Endodermal cell (in vitro differentiated cells): ENCODE measurements at regions not wholly inside any gene's neighbourhood (a gene's known extent, or its start where the extent isn't known, plus 50 kb on each side); places are given as distances from the start of the nearest gene placed in this dataset.

Source experiments
- DNase-seq: peaks from one replicate; pipeline ENCODE4 v3.0.0-alpha.2; 2017
- H3K27ac ChIP-seq: 2 replicates; pipeline ENCODE4 v1.5.1; 2013; ENCODE audit warnings: mild to moderate bottlenecking, low read depth, low read length, moderate library complexity
- H3K27me3 ChIP-seq: 2 replicates; pipeline ENCODE4 v1.6.1; 2013; ENCODE audit warnings: mild to moderate bottlenecking, low read length, moderate library complexity; ENCODE audit not compliant: insufficient read depth, control insufficient read depth, poor library complexity, severe bottlenecking
- H3K36me3 ChIP-seq: 2 replicates; pipeline ENCODE4 v1.7.0; 2013; ENCODE audit warnings: mild to moderate bottlenecking, low read length, moderate library complexity; ENCODE audit not compliant: control insufficient read depth, insufficient read depth
- H3K4me1 ChIP-seq: one replicate; pipeline ENCODE4 v1.7.0; 2013; ENCODE audit warnings: low read length; ENCODE audit not compliant: control insufficient read depth, insufficient read depth
- H3K4me3 ChIP-seq: 2 replicates; pipeline ENCODE4 v1.5.1; 2013; ENCODE audit warnings: mild to moderate bottlenecking, low read length, moderate library complexity
- H3K9ac ChIP-seq: 2 replicates; pipeline ENCODE4 v1.6.1; 2013; ENCODE audit warnings: mild to moderate bottlenecking, low read length, moderate library complexity; ENCODE audit not compliant: poor library complexity, severe bottlenecking; ENCODE audit errors: extremely low read depth
- H3K9me3 ChIP-seq: 2 replicates; pipeline ENCODE4 v1.6.1; 2013; ENCODE audit warnings: mild to moderate bottlenecking, low read length, moderate library complexity; ENCODE audit not compliant: control insufficient read depth
- H3K27ac Mint-ChIP-seq: 2 replicates; pipeline ENCODE4 v1.8.0; 2020; ENCODE audit warnings: mixed read lengths
- H3K27me3 Mint-ChIP-seq: 2 replicates; pipeline ENCODE4 v1.8.0; 2021; ENCODE audit warnings: mild to moderate bottlenecking, mixed read lengths; ENCODE audit not compliant: insufficient read depth
- H3K36me3 Mint-ChIP-seq: 2 replicates; pipeline ENCODE4 v1.8.0; 2020; ENCODE audit warnings: low read depth, mixed read lengths
- H3K4me1 Mint-ChIP-seq: 2 replicates; pipeline ENCODE4 v1.8.0; 2020; ENCODE audit warnings: mixed read lengths
- H3K4me3 Mint-ChIP-seq: 2 replicates; pipeline ENCODE4 v1.8.0; 2020; ENCODE audit warnings: mild to moderate bottlenecking, moderate library complexity, mixed read lengths
- H3K9me3 Mint-ChIP-seq: 2 replicates; pipeline ENCODE4 v1.8.0; 2020; ENCODE audit warnings: mild to moderate bottlenecking, mixed read lengths
- CTCF ChIP-seq: fragments of 200-600 bp; sonication (generic); conservative IDR thresholded peaks from 2 replicates; pipeline ENCODE4 v1.5.0; 2021; ENCODE audit warnings: antibody characterized with exemption, mild to moderate bottlenecking
- WGBS, 2 experiments: methylation state at CpG; one replicate each; pipeline versions ENCODE4 v1.1.5 to v1.1.7; 2013; ENCODE audit warnings: missing lambda C conversion rate in 2 of 2, mixed read lengths in 1 of 2; ENCODE audit not compliant: insufficient coverage in 1 of 2, insufficient read length in 1 of 2; 5-methylcytosine and 5-hydroxymethylcytosine counted together

GRCh38 chr2:145190031-145190703 lies 670.2 kb upstream of the ZEB2 start:
- DNase-seq = no peak
- no peak overlapping the region for H3K4me3 Mint-ChIP-seq
- H3K27ac Mint-ChIP-seq = no peak overlapping the region
- no peaks in the 10 kb centered on the region for H3K9me3 Mint-ChIP-seq
- H3K27ac ChIP-seq = no peak overlapping the region
- no peaks in the 10 kb centered on the region for H3K27me3 ChIP-seq
- no peaks in the 10 kb centered on the region for H3K36me3 Mint-ChIP-seq
- 86 to 88% methylated on average over 6 to 7 of the region's 7 CpGs for WGBS, 2 experiments
- peaks cover 11% of the 10 kb centered on the region for H3K4me1 Mint-ChIP-seq
- H3K27me3 Mint-ChIP-seq = no peaks in the 10 kb centered on the region
- no peaks in the 10 kb centered on the region for H3K9me3 ChIP-seq
- no peak overlapping the region for H3K4me3 ChIP-seq
- no peak for TF ChIP-seq CTCF
- no peaks in the 10 kb centered on the region for H3K4me1 ChIP-seq
- H3K9ac ChIP-seq = no peak overlapping the region
- H3K36me3 ChIP-seq = no peaks in the 10 kb centered on the region

DNA sequence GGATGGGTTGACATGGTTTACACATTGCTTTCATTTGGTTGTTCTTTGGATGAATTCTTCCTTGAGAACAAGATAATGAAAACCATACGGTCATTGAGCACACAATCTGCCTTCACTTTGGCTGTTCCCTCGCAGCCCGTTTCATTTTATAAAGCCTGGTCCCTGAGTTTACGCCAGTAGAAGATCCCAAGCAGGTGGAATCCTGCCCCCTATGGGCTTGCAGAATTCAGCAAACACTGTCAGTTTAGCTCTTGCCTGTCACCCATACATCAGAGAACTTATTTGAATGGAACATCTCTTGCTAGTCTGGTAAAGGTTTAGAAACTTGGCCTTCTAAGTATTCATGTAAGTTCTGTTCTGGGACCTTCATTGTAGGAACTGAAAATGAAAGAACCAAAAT lies 666.4 kb upstream of the ZEB2 start:
- DNase-seq = peak; percentile 76
- Histone ChIP-seq H3K9ac (no peak overlapping the region), H3K9me3 (no peaks in the 10 kb centered on the region), H3K27me3 (no peaks in the 10 kb centered on the region), H3K27ac (no peak overlapping the region), H3K36me3 (no peaks in the 10 kb centered on the region), H3K4me3 (no peak overlapping the region), H3K4me1 (no peaks in the 10 kb centered on the region)
- TF ChIP-seq CTCF = peak; percentile 85
- Mint-ChIP-seq H3K27ac (no peak overlapping the region), H3K36me3 (no peaks in the 10 kb centered on the region), H3K4me3 (no peak overlapping the region), H3K4me1 (peaks cover 7% of the 10 kb centered on the region), H3K27me3 (no peaks in the 10 kb centered on the region), H3K9me3 (no peaks in the 10 kb centered on the region)
- 66% methylated on average over 4 of the region's 4 CpGs; no CpG with 5 or more reads in 1 of the 2 experiments for WGBS, 2 experiments

GRCh38 chr2:145185696-145186095 lies 665.8 kb upstream of the ZEB2 start:
- TF ChIP-seq CTCF = no peak
- no peak overlapping the region for H3K27ac Mint-ChIP-seq
- no peak overlapping the region for H3K27ac ChIP-seq
- H3K4me3 Mint-ChIP-seq = no peak overlapping the region
- H3K9ac ChIP-seq = no peak overlapping the region
- H3K27me3 Mint-ChIP-seq = no peaks in the 10 kb centered on the region
- H3K27me3 ChIP-seq = no peaks in the 10 kb centered on the region
- no peaks in the 10 kb centered on the region for H3K4me1 ChIP-seq
- peaks cover 7% of the 10 kb centered on the region for H3K4me1 Mint-ChIP-seq
- no peaks in the 10 kb centered on the region for H3K9me3 ChIP-seq
- no peak for DNase-seq
- no peaks in the 10 kb centered on the region for H3K36me3 ChIP-seq
- H3K9me3 Mint-ChIP-seq = no peaks in the 10 kb centered on the region
- 97 to 100% methylated on average over 1 to 3 of the region's 3 CpGs for WGBS, 2 experiments
- H3K4me3 ChIP-seq = no peak overlapping the region
- no peaks in the 10 kb centered on the region for H3K36me3 Mint-ChIP-seq
